Kidney (tissue), 13 donors: ENCODE measurements at regions not wholly inside any gene's neighbourhood (a gene's known extent, or its start where the extent isn't known, plus 50 kb on each side); places are given as distances from the start of the nearest gene placed in this dataset.
A peak's percentile ranks its signal among the peaks of the same experiment; 100 is the strongest.
"Not testable (repeated sequence)": the region's sequence is repeated elsewhere in the genome, so short reads cannot be mapped to it uniquely, and the experiment has no call there.

ENCODE experiments used
- DNase-seq, 5 donors: peaks; one replicate each; pipeline ENCODE4 v3.0.0-alpha.2; 2013 to 2020
- FAIRE-seq: peaks from 2 replicates; lab custom pipeline; 2012; peaks lifted over from hg19 to GRCh38; lab: Jason Lieb, UNC
- H3K27ac ChIP-seq, 2 donors: one replicate each; pipeline ENCODE4 v1.7.0; 2013; ENCODE audit warnings: low read depth in 2 of 2, low read length in 2 of 2, inconsistent platforms in 1 of 2
- H3K27me3 ChIP-seq: one replicate; pipeline ENCODE4 v1.7.1; 2013; ENCODE audit warnings: low read length, inconsistent platforms; ENCODE audit not compliant: control insufficient read depth, insufficient read depth
- H3K36me3 ChIP-seq, 3 donors: one replicate each; pipeline versions ENCODE4 v1.7.0 to v1.7.1; 2013; ENCODE audit warnings: low read length in 3 of 3, control low read depth in 1 of 3, inconsistent platforms in 1 of 3; ENCODE audit not compliant: insufficient read depth in 3 of 3, control insufficient read depth in 2 of 3
- H3K4me1 ChIP-seq, 3 donors: one replicate each; pipeline versions ENCODE4 v1.7.0 to v1.7.1; 2013; ENCODE audit warnings: low read length in 3 of 3, inconsistent platforms in 1 of 3, low read depth in 1 of 3; ENCODE audit not compliant: control insufficient read depth in 2 of 3, insufficient read depth in 2 of 3
- H3K4me3 ChIP-seq, 3 donors: one replicate each; pipeline versions ENCODE4 v1.7.0 to v1.8.1; 2013; ENCODE audit warnings: low read length in 3 of 3, control low read depth in 1 of 3, inconsistent platforms in 1 of 3
- H3K9ac ChIP-seq, 3 donors: one replicate each; pipeline versions ENCODE4 v1.7.0 to v1.7.1; 2013; ENCODE audit warnings: low read length in 3 of 3, control low read depth in 1 of 3, inconsistent platforms in 1 of 3
- H3K9me3 ChIP-seq, 3 donors: one replicate each; pipeline versions ENCODE4 v1.7.0 to v1.7.1; 2013; ENCODE audit warnings: low read length in 3 of 3, control low read depth in 1 of 3, inconsistent platforms in 1 of 3; ENCODE audit not compliant: control insufficient read depth in 2 of 3, insufficient read depth in 1 of 3
- CTCF ChIP-seq: IDR thresholded peaks from 3 replicates; pipeline ENCODE4 v1.5.1; 2012; ENCODE audit warnings: mild to moderate bottlenecking, moderate library complexity, borderline replicate concordance; ENCODE audit not compliant: insufficient read depth; ENCODE audit errors: extremely low read depth
- intact Hi-C: fragments of 100-400 bp; cut with DNase I; formaldehyde crosslinking; loops from one replicate; pipeline ENCODE4 v1.11.1; 2022
- donor health status: control.
- donor health status: control.
- donor health status: control.
- donor health status: control.
- donor health status: control.
- donor health status: DM: yes; HTN: yes; CAD: no.
- donor health status: Normal renal cell carcinoma (clear cell type).

- Histone ChIP-seq H3K27ac (no peak overlapping the region), H3K9ac (no peak overlapping the region), H3K27me3 (no peaks in the 10 kb centered on the region), H3K9me3 (no peaks in the 10 kb centered on the region), H3K4me3 (peak overlapping the region in 2 of 3 donors; percentile 39 to 55), H3K36me3 (no peaks in the 10 kb centered on the region), H3K4me1 (no peaks in the 10 kb centered on the region)
- TF ChIP-seq CTCF = no peak
- FAIRE-seq (no peak), DNase-seq (no peak)
- intact Hi-C loops = no loop called here
These were observed 94.8 kb upstream of the CDK13 start for GRCh38 chr7:39855325-39855674.

- H3K4me1 ChIP-seq, FAIRE-seq, DNase-seq, H3K36me3 ChIP-seq, H3K27me3 ChIP-seq, H3K4me3 ChIP-seq, H3K27ac ChIP-seq, intact Hi-C loops, H3K9me3 ChIP-seq, H3K9ac ChIP-seq: not testable (repeated sequence)
These were observed 86.3 kb upstream of the CDK13 start for GRCh38 chr7:39863675-39864322.

GRCh38 chr7:39869888-39870522, 80.1 kb upstream of the CDK13 start:
- H3K27ac ChIP-seq, H3K27me3 ChIP-seq, intact Hi-C loops, H3K9ac ChIP-seq, DNase-seq, H3K36me3 ChIP-seq, FAIRE-seq, H3K4me1 ChIP-seq, H3K4me3 ChIP-seq, H3K9me3 ChIP-seq: not testable (repeated sequence)

- H3K4me3 ChIP-seq, H3K4me1 ChIP-seq, DNase-seq, H3K9ac ChIP-seq, FAIRE-seq, H3K9me3 ChIP-seq, H3K36me3 ChIP-seq, intact Hi-C loops, H3K27ac ChIP-seq, H3K27me3 ChIP-seq: not testable (repeated sequence)
These were observed 78.4 kb upstream of the CDK13 start for GRCh38 chr7:39871610-39872009.

- H3K4me1 ChIP-seq = no peaks in the 10 kb centered on the region
- no peak for TF ChIP-seq CTCF
- no peaks in the 10 kb centered on the region for H3K27me3 ChIP-seq
- H3K36me3 ChIP-seq = no peaks in the 10 kb centered on the region
- DNase-seq (no peak), FAIRE-seq (no peak)
- H3K9me3 ChIP-seq = peaks cover 0 to 8% (median 0%) of the 10 kb centered on the region in 3 donors
- H3K27ac ChIP-seq = no peak overlapping the region
- no peak overlapping the region for H3K9ac ChIP-seq
- no peak overlapping the region for H3K4me3 ChIP-seq
- intact Hi-C loops = no loop called here
These were observed 69.5 kb upstream of the CDK13 start for GRCh38 chr7:39880556-39880955.
